ENCODE measurements at regions not wholly inside any gene's neighbourhood (a gene's known extent, or its start where the extent isn't known, plus 50 kb on each side); places are given as distances from the start of the nearest gene placed in this dataset.

DNA sequence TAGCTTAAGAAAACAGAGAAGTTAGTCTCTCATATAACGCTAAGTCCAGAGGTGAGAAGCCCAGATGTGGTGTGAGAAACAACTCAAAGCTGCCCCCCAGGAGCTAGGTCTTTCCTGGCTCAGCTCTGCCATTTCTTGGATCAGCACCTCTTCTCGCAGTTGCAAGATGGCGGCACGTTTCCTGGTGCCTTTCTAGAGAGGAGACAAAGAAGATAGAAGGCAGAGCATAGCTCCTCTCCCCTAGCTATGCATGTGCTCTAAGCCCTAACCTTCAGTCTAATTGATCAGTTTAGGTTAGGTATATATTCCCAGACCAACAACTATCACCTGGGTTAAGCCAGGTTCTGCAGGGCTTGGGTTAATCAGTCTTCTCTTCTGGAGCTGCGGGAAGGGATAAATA, 119.5 kb upstream of the RAB12 start:
- Mint-ChIP-seq H3K27me3 (ENCODE audit: insufficient read depth, unreplicated experiment) (peaks cover 41% of the 10 kb centered on the region), H3K9me3 (ENCODE audit: unreplicated experiment) (no peaks in the 10 kb centered on the region), H3K27ac (ENCODE audit: low read depth, unreplicated experiment) (no peak overlapping the region), H3K4me1 (ENCODE audit: insufficient read depth, unreplicated experiment) (no peaks in the 10 kb centered on the region), H3K36me3 (ENCODE audit: insufficient read depth, unreplicated experiment) (no peaks in the 10 kb centered on the region), H3K4me3 (ENCODE audit: unreplicated experiment) (no peak overlapping the region)
- TF ChIP-seq, protein P1, sequence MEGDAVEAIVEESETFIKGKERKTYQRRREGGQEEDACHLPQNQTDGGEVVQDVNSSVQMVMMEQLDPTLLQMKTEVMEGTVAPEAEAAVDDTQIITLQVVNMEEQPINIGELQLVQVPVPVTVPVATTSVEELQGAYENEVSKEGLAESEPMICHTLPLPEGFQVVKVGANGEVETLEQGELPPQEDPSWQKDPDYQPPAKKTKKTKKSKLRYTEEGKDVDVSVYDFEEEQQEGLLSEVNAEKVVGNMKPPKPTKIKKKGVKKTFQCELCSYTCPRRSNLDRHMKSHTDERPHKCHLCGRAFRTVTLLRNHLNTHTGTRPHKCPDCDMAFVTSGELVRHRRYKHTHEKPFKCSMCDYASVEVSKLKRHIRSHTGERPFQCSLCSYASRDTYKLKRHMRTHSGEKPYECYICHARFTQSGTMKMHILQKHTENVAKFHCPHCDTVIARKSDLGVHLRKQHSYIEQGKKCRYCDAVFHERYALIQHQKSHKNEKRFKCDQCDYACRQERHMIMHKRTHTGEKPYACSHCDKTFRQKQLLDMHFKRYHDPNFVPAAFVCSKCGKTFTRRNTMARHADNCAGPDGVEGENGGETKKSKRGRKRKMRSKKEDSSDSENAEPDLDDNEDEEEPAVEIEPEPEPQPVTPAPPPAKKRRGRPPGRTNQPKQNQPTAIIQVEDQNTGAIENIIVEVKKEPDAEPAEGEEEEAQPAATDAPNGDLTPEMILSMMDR (IDR thresholded peaks at IDR 0.05; ENCODE audit: unreplicated experiment): no peak
- intact Hi-C loops (cut with micrococcal nuclease): no loop called here
- ChIA-PET CTCF (interaction anchor here (0.7 to 1.4 kb wide), 5 partner anchors 9 to 1217 kb away, joined by 3 to 10 read pairs (median 3); no protein-coding TSS in a partner anchor), POLR2A (no interaction called here)
- no peak for DNase-seq (ENCODE audit: unreplicated experiment)
- no TSS peak for BruUV-seq (replicated peaks)

DNA sequence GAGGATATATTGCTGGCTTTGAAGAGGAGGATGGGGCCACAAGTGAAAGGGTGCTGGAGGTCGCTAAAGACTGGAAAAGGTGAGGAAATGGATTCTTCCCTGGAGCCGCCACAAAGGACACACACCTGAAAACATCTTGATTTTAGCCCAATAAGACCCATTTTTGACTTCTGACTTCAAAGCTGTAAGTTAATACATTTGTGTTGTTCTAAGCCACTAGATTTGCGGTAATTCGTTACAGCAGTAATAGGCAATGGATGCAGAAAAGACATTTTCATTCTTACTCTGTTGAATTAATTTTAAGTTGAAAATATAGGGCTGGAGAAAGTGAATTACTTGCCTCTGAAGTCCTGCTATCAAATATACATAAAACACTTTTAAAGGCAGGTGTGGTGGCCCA, 117.7 kb upstream of the RAB12 start:
- DNase-seq (ENCODE audit: unreplicated experiment): no peak
- ChIA-PET POLR2A (interaction anchor here (0.7 kb wide), 1 partner anchor 254 kb away, joined by 3 read pairs; no protein-coding TSS in a partner anchor), CTCF (interaction anchor here (0.8 kb wide), 1 partner anchor 12 kb away, joined by 3 read pairs; no protein-coding TSS in a partner anchor)
- peaks cover 58% of the 10 kb centered on the region for H3K27me3 Mint-ChIP-seq (ENCODE audit: insufficient read depth, unreplicated experiment)
- H3K4me3 Mint-ChIP-seq (ENCODE audit: unreplicated experiment): no peak overlapping the region
- BruUV-seq (replicated peaks): no TSS peak
- H3K27ac Mint-ChIP-seq (ENCODE audit: low read depth, unreplicated experiment): no peak overlapping the region
- H3K36me3 Mint-ChIP-seq (ENCODE audit: insufficient read depth, unreplicated experiment): peaks cover 5% of the 10 kb centered on the region
- intact Hi-C loops (cut with micrococcal nuclease): no loop called here
- no peaks in the 10 kb centered on the region for H3K9me3 Mint-ChIP-seq (ENCODE audit: unreplicated experiment)
- no peaks in the 10 kb centered on the region for H3K4me1 Mint-ChIP-seq (ENCODE audit: insufficient read depth, unreplicated experiment)
- TF ChIP-seq, protein P1 (IDR thresholded peaks at IDR 0.05; ENCODE audit: unreplicated experiment): no peak

DNA sequence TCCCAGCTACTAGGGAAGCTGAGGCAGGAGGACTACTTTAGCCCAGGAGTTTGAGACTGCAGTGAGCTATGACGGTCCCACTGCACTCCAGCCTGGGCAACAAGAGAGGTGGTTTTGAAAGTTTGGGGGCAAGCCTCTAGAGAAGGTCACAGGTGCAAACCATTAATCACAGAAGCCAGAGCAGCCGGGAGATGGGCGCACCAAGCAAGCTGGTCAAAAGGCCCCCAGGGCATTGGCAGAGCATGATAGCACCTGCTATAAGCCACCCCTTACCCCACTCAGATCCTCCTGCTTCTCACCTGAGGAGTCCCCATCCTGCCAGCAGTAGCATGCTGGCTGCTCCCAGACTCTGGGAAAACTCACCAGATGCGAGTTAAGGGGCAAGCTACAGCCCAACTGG, 116.1 kb upstream of the RAB12 start:
- H3K4me3 Mint-ChIP-seq (ENCODE audit: unreplicated experiment): no peak overlapping the region
- H3K27ac Mint-ChIP-seq (ENCODE audit: low read depth, unreplicated experiment): no peak overlapping the region
- H3K36me3 Mint-ChIP-seq (ENCODE audit: insufficient read depth, unreplicated experiment): peaks cover 5% of the 10 kb centered on the region
- TF ChIP-seq, protein P1 (IDR thresholded peaks at IDR 0.05; ENCODE audit: unreplicated experiment): no peak
- BruUV-seq (replicated peaks): no TSS peak
- no peaks in the 10 kb centered on the region for H3K9me3 Mint-ChIP-seq (ENCODE audit: unreplicated experiment)
- ChIA-PET POLR2A (no interaction called here), CTCF (interaction anchor here (0.5 to 1.6 kb wide), 2 partner anchors 13 to 15 kb away, joined by 3 read pairs; no protein-coding TSS in a partner anchor)
- H3K4me1 Mint-ChIP-seq (ENCODE audit: insufficient read depth, unreplicated experiment): no peaks in the 10 kb centered on the region
- H3K27me3 Mint-ChIP-seq (ENCODE audit: insufficient read depth, unreplicated experiment): peaks cover 58% of the 10 kb centered on the region
- intact Hi-C loops (cut with micrococcal nuclease): no loop called here
- no peak for DNase-seq (ENCODE audit: unreplicated experiment)

DNA sequence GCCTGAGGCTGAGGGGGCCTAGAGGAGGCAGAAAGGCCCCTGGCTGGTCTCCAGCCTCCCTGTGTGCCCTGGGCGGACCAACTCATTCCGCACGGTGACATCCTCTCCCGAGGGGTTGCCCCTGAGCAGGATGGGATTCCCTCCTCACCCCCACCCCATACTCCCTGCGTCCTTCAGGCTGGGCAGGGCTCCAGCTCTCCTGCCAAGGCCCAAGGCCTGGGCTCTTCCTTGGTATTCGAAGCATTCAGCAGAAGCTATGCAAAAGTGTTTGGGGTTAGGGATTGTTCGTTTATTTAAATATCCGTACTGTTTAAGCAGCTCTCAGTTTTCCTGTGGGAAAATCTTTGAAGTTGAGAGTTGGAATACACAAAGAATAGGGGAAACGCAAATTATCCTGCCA, 113.1 kb upstream of the RAB12 start:
- H3K27me3 Mint-ChIP-seq (ENCODE audit: insufficient read depth, unreplicated experiment): peaks cover 52% of the 10 kb centered on the region
- intact Hi-C loops (cut with micrococcal nuclease): no loop called here
- no TSS peak for BruUV-seq (replicated peaks)
- no peak overlapping the region for H3K4me3 Mint-ChIP-seq (ENCODE audit: unreplicated experiment)
- H3K27ac Mint-ChIP-seq (ENCODE audit: low read depth, unreplicated experiment): no peak overlapping the region
- peaks cover 5% of the 10 kb centered on the region for H3K36me3 Mint-ChIP-seq (ENCODE audit: insufficient read depth, unreplicated experiment)
- no peak for DNase-seq (ENCODE audit: unreplicated experiment)
- CTCF ChIA-PET: interaction anchor here (0.8 to 1.5 kb wide), 3 partner anchors 16 to 31 kb away, joined by 3 to 7 read pairs (median 6); no protein-coding TSS in a partner anchor
- POLR2A ChIA-PET: no interaction called here
- TF ChIP-seq, protein P1 (IDR thresholded peaks at IDR 0.05; ENCODE audit: unreplicated experiment): no peak
- no peaks in the 10 kb centered on the region for H3K4me1 Mint-ChIP-seq (ENCODE audit: insufficient read depth, unreplicated experiment)
- peaks cover 7% of the 10 kb centered on the region for H3K9me3 Mint-ChIP-seq (ENCODE audit: unreplicated experiment)

All from MCF 10A (cell line).